MCF 10A (cell line): ENCODE measurements at regions not wholly inside any gene's neighbourhood (a gene's known extent, or its start where the extent isn't known, plus 50 kb on each side); places are given as distances from the start of the nearest gene placed in this dataset.

Experiments
- BruUV-seq: library from RNA; stranded (reverse); fragments of 400-500 nt; replicated peaks from 2 replicates; lab custom pipeline; 2021; lab: Mats Ljungman, UMichigan
- CTCF ChIA-PET: fragments of 300-600 bp; sonication (Branson Sonifier 250); formaldehyde crosslinking; extraction: SDS; loops from one replicate; lab custom pipeline; 2021; ENCODE audit warnings: antibody characterized with exemption, inconsistent platforms; lab: Yijun Ruan, JAX
- POLR2A ChIA-PET: fragments of 300-600, 350-650 bp; sonication (Branson Sonifier 250); formaldehyde crosslinking; extraction: SDS; loops from one replicate; lab custom pipeline; 2020; ENCODE audit warnings: antibody characterized with exemption, inconsistent platforms; lab: Yijun Ruan, JAX
- DNase-seq: peaks from one replicate; pipeline ENCODE4 v3.0.0-alpha.2; 2018; ENCODE audit not compliant: unreplicated experiment
- H3K27ac Mint-ChIP-seq: one replicate; pipeline ENCODE4 v1.8.0; 2022; ENCODE audit warnings: mild to moderate bottlenecking, low read depth, mixed read lengths; ENCODE audit not compliant: unreplicated experiment
- H3K27me3 Mint-ChIP-seq: one replicate; pipeline ENCODE4 v1.8.0; 2022; ENCODE audit warnings: mixed read lengths; ENCODE audit not compliant: insufficient read depth, unreplicated experiment
- H3K36me3 Mint-ChIP-seq: one replicate; pipeline ENCODE4 v1.8.0; 2022; ENCODE audit warnings: mild to moderate bottlenecking, moderate library complexity, mixed read lengths; ENCODE audit not compliant: insufficient read depth, unreplicated experiment
- H3K4me1 Mint-ChIP-seq: one replicate; pipeline ENCODE4 v1.8.0; 2022; ENCODE audit warnings: mixed read lengths; ENCODE audit not compliant: insufficient read depth, unreplicated experiment
- H3K4me3 Mint-ChIP-seq: one replicate; pipeline ENCODE4 v1.8.0; 2022; ENCODE audit warnings: mild to moderate bottlenecking, moderate library complexity, mixed read lengths; ENCODE audit not compliant: unreplicated experiment
- H3K9me3 Mint-ChIP-seq: one replicate; pipeline ENCODE4 v1.8.0; 2022; ENCODE audit warnings: mixed read lengths; ENCODE audit not compliant: unreplicated experiment
- CTCF ChIP-seq: fragments of 200-600 bp; IDR thresholded peaks from one replicate; pipeline ENCODE4 v1.8.0; 2022; ENCODE audit warnings: antibody characterized with exemption, mild to moderate bottlenecking; ENCODE audit not compliant: unreplicated experiment
- intact Hi-C: fragments of 100-400 bp; cut with micrococcal nuclease; formaldehyde crosslinking; loops from 2 replicates; pipeline ENCODE4 v1.14.1; 2022

DNA sequence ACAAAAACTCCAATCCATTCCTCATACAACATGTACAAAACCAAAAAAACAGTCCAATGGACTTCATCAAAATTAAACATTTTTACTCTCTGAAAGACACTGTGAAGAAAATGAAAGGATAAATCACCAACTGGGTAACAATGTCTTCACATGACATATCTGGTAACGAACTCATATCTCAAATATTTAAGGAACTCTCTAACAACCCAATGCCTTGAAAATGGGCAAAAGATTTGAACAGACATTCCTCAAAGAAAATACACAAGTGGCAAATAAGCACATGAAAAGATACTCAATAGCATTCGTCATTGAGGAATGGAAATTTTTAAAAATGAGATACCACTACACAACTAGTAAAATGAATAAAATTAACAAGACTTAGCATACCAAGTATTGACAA is 198.7 kb upstream of the RASSF8 start:
- H3K4me1 Mint-ChIP-seq, result peaks cover 7% of the 10 kb centered on the region
- H3K27ac Mint-ChIP-seq, result no peak overlapping the region
- no peak for DNase-seq
- H3K4me3 Mint-ChIP-seq, result no peak overlapping the region
- TF ChIP-seq CTCF, result no peak
- no peaks in the 10 kb centered on the region for H3K36me3 Mint-ChIP-seq
- no peaks in the 10 kb centered on the region for H3K9me3 Mint-ChIP-seq
- ChIA-PET CTCF (interaction anchor here (1.3 kb wide), 1 partner anchor 17 kb away, joined by 4 read pairs; no protein-coding TSS in a partner anchor), POLR2A (interaction anchor here (0.7 to 1.1 kb wide), 2 partner anchors 8 to 150 kb away, joined by 3 to 5 read pairs; no protein-coding TSS in a partner anchor)
- intact Hi-C loops, result no loop called here
- no peaks in the 10 kb centered on the region for H3K27me3 Mint-ChIP-seq
- BruUV-seq, result no TSS peak

- Mint-ChIP-seq H3K27ac (no peak overlapping the region), H3K4me3 (no peak overlapping the region), H3K36me3 (no peaks in the 10 kb centered on the region), H3K9me3 (no peaks in the 10 kb centered on the region), H3K27me3 (no peaks in the 10 kb centered on the region), H3K4me1 (peaks cover 5% of the 10 kb centered on the region)
- intact Hi-C loops, result no loop called here
- DNase-seq, result no peak
- BruUV-seq, result no TSS peak
- no peak for TF ChIP-seq CTCF
- ChIA-PET CTCF (interaction anchor here (0.7 kb wide), 1 partner anchor 1584 kb away, joined by 3 read pairs; no protein-coding TSS in a partner anchor), POLR2A (no interaction called here)
These were observed 197.1 kb upstream of the RASSF8 start for GRCh38 chr12:25761356-25761755.

DNA sequence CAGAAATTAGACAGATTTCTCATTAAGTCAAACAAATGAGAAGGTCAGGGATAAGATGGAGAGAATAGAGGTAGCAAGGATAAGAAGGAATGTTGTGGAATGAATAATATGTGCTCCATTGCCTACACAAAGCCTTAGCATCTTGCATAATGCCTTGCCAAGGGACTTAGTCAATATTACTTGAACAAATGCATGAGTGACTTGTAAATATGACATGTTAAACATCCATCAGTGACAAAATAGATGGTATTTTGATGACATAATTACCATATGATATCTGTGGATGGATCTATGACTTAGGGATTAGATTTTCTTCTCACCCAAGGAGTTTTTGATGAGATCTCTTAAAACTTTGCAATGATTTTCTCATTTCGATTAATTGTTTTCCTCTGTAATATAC is 194.1 kb upstream of the RASSF8 start:
- DNase-seq, result no peak
- no peak overlapping the region for H3K27ac Mint-ChIP-seq
- POLR2A ChIA-PET, result no interaction called here
- no peaks in the 10 kb centered on the region for H3K36me3 Mint-ChIP-seq
- H3K9me3 Mint-ChIP-seq, result no peaks in the 10 kb centered on the region
- no TSS peak for BruUV-seq
- intact Hi-C loops, result no loop called here
- TF ChIP-seq CTCF, result no peak
- no peak overlapping the region for H3K4me3 Mint-ChIP-seq
- CTCF ChIA-PET, result no interaction called here
- H3K4me1 Mint-ChIP-seq, result peaks cover 24% of the 10 kb centered on the region
- no peaks in the 10 kb centered on the region for H3K27me3 Mint-ChIP-seq

GRCh38 chr12:25764892-25765291 is 193.6 kb upstream of the RASSF8 start:
- no TSS peak for BruUV-seq
- DNase-seq, result peak; percentile 20
- no peak for TF ChIP-seq CTCF
- no peaks in the 10 kb centered on the region for H3K36me3 Mint-ChIP-seq
- ChIA-PET CTCF (no interaction called here), POLR2A (no interaction called here)
- H3K27ac Mint-ChIP-seq, result no peak overlapping the region
- intact Hi-C loops, result no loop called here
- no peaks in the 10 kb centered on the region for H3K9me3 Mint-ChIP-seq
- peaks cover 24% of the 10 kb centered on the region for H3K4me1 Mint-ChIP-seq
- no peak overlapping the region for H3K4me3 Mint-ChIP-seq
- no peaks in the 10 kb centered on the region for H3K27me3 Mint-ChIP-seq
